ENCODE measurements at regions not wholly inside any gene's neighbourhood (a gene's known extent, or its start where the extent isn't known, plus 50 kb on each side); places are given as distances from the start of the nearest gene placed in this dataset.
"Not testable (repeated sequence)": the region's sequence is repeated elsewhere in the genome, so short reads cannot be mapped to it uniquely, and the experiment has no call there.

DNA sequence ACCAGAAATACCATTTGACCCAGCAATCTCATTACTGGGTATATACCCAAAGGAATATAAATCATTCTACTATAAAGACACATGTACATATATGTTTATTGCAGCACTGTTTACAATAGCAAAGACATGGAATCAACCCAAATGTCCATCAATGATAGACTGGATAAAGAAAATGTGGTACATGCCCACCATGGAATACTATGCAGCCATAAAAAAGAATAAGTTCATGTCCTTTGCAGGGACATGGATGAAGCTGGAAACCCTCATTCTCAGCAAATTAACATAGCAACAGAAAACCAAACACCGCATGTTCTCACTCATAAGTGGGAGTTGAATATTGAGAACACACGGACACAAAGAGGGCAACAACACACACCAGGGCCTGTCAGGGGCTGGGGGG is 193.6 kb upstream of the SLC7A11 start:
- H3K4me1 ChIP-seq; DNase-seq (ENCODE audit: low spot score in 2 of 2); H3K9me3 ChIP-seq; H3K4me3 ChIP-seq; in situ Hi-C loops (cut with MboI; ENCODE audit: low sequenced_read_pairs); H3K36me3 ChIP-seq (replicated peaks); H3K27me3 ChIP-seq (ENCODE audit: low read depth): not testable (repeated sequence)

DNA sequence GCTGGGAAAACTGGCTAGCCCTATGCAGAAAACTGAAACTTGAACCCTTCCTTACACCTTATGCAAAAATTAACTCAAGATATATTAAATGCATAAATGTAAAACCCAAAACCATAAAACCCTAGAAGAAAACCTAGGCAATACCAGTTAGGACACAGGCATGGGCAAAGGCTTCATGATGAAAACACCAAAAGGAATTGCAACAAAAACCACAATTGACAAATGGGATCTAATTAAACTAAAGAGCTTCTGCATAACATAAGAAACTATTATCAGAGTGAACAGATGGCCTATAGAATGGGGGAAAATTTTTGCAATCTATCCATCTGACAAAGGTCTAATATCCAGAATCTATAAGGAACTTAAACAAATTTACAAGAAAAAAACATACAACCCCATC is 192.9 kb upstream of the SLC7A11 start:
- H3K9me3 ChIP-seq; H3K36me3 ChIP-seq (replicated peaks); DNase-seq (ENCODE audit: low spot score in 2 of 2); H3K4me3 ChIP-seq; H3K27me3 ChIP-seq (ENCODE audit: low read depth); H3K4me1 ChIP-seq; in situ Hi-C loops (cut with MboI; ENCODE audit: low sequenced_read_pairs): not testable (repeated sequence)

DNA sequence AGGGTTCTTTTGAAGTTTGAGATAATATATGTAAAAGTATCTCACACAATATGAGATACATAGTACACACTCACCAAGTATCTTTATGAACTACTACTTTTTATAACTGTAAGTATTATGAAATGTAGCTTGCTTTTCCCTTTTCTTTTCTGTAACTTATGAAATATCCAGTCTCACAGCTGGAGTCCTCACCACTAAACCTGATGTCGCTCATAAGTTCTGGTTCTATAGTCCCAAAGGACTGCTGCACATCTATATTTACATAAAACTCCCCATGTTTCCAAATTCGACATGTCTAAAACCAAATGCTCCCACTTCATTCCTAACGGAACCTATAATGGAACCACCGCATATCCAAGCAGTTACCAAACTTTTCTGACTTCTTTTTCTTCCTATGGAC is 186.5 kb upstream of the SLC7A11 start:
- H3K27me3 ChIP-seq (ENCODE audit: low read depth), result no peaks in the 10 kb centered on the region
- H3K9me3 ChIP-seq, result no peaks in the 10 kb centered on the region
- no peaks in the 10 kb centered on the region for H3K4me1 ChIP-seq
- in situ Hi-C loops (cut with MboI; ENCODE audit: low sequenced_read_pairs), result no loop called here
- DNase-seq (ENCODE audit: low spot score in 2 of 2), result no peak
- no peaks in the 10 kb centered on the region for H3K36me3 ChIP-seq (replicated peaks)
- H3K4me3 ChIP-seq, result no peak overlapping the region

DNA sequence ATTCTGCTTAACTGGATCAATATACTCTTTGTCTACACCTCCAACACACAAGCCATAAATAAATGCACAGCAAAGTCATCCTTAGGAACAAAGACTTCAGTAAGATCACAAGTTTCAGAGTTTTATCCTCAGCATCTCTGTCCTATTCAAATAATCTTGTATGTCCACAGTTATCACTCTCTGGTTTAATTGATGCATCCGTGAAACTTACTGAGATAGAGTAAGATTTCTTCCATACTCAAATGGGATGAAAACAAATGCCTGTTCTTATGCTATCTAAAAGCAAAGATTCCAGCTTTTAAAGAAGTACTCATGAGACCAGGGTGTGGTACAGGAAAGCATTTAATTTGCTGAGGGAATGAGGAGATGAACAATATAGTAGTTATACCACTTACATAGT is 184.6 kb upstream of the SLC7A11 start:
- in situ Hi-C loops (cut with MboI; ENCODE audit: low sequenced_read_pairs), result no loop called here
- DNase-seq (ENCODE audit: low spot score in 2 of 2), result no peak
- Histone ChIP-seq H3K36me3 (replicated peaks) (no peaks in the 10 kb centered on the region), H3K4me1 (no peaks in the 10 kb centered on the region), H3K9me3 (no peaks in the 10 kb centered on the region), H3K27me3 (ENCODE audit: low read depth) (no peaks in the 10 kb centered on the region), H3K4me3 (no peak overlapping the region)

GRCh38 chr4:138420471-138420870 is 178.3 kb upstream of the SLC7A11 start:
- in situ Hi-C loops (cut with MboI; ENCODE audit: low sequenced_read_pairs), result no loop called here
- Histone ChIP-seq H3K36me3 (replicated peaks) (no peaks in the 10 kb centered on the region), H3K27me3 (ENCODE audit: low read depth) (no peaks in the 10 kb centered on the region), H3K9me3 (no peaks in the 10 kb centered on the region), H3K4me1 (peaks cover 9% of the 10 kb centered on the region), H3K4me3 (no peak overlapping the region)
- DNase-seq (ENCODE audit: low spot score in 2 of 2), result no peak

GRCh38 chr4:138414202-138414601 is 172.1 kb upstream of the SLC7A11 start:
- no peaks in the 10 kb centered on the region; the same call in 1 of the 2 replicates for H3K4me1 ChIP-seq
- H3K36me3 ChIP-seq (replicated peaks), result no peaks in the 10 kb centered on the region
- DNase-seq (ENCODE audit: low spot score in 2 of 2), result no peak
- in situ Hi-C loops (cut with MboI; ENCODE audit: low sequenced_read_pairs), result no loop called here
- H3K9me3 ChIP-seq, result no peaks in the 10 kb centered on the region
- no peaks in the 10 kb centered on the region for H3K27me3 ChIP-seq (ENCODE audit: low read depth)
- no peak overlapping the region for H3K4me3 ChIP-seq

DNA sequence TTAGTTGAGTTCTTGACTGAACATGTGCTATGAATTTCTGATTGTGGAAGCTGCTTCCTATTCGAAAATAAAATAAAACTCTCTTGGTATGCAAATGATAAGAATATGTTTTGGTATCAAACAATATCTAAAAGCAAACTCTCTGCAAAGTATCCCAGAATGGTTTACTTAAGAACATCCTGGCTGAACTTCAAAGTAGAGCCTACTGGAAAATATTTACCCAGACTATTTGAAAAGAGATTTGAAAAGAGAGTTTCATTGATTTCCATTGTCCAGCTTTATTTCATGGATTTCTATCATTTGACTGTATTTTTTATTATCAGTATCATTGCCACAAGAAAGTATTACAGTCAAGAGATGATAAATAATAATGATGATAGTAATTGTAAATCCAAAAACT is 171.1 kb upstream of the SLC7A11 start:
- no peaks in the 10 kb centered on the region for H3K4me1 ChIP-seq
- H3K4me3 ChIP-seq, result no peak overlapping the region
- no peaks in the 10 kb centered on the region for H3K27me3 ChIP-seq (ENCODE audit: low read depth)
- DNase-seq (ENCODE audit: low spot score in 2 of 2), result no peak
- in situ Hi-C loops (cut with MboI; ENCODE audit: low sequenced_read_pairs), result no loop called here
- no peaks in the 10 kb centered on the region for H3K36me3 ChIP-seq (replicated peaks)
- no peaks in the 10 kb centered on the region for H3K9me3 ChIP-seq

- DNase-seq (ENCODE audit: low spot score in 2 of 2), result no peak
- Histone ChIP-seq H3K27me3 (ENCODE audit: low read depth) (no peaks in the 10 kb centered on the region), H3K9me3 (no peaks in the 10 kb centered on the region), H3K36me3 (replicated peaks) (no peaks in the 10 kb centered on the region), H3K4me3 (no peak overlapping the region), H3K4me1 (no peaks in the 10 kb centered on the region)
- in situ Hi-C loops (cut with MboI; ENCODE audit: low sequenced_read_pairs), result no loop called here
These were observed 170.7 kb upstream of the SLC7A11 start for GRCh38 chr4:138412847-138413246.

GRCh38 chr4:138410266-138410665 is 168.1 kb upstream of the SLC7A11 start:
- H3K4me3 ChIP-seq, result no peak overlapping the region
- DNase-seq (ENCODE audit: low spot score in 2 of 2), result no peak
- in situ Hi-C loops (cut with MboI; ENCODE audit: low sequenced_read_pairs), result no loop called here

DNA sequence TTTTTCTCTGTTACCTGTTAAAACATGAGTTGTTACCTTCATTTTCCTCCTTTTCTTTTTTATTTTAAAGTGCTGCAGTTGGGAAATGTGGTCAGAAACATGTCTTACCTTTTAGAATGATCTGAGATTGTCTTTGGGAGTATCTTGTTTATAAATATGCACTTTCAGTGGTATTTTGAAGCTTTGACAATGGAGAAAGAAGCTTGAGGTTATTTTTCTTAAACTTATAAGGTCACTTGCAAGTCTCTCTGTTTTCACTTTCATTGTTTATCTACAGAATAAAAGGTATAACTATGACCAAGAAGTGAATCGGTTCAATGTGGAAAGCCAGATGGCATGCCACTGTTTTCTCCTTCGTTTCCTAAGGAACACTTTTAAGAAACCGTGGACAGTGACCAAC is 167.5 kb upstream of the SLC7A11 start:
- DNase-seq (ENCODE audit: low spot score in 2 of 2), result no peak
- no peaks in the 10 kb centered on the region for H3K4me1 ChIP-seq
- no peaks in the 10 kb centered on the region for H3K9me3 ChIP-seq
- H3K27me3 ChIP-seq (ENCODE audit: low read depth), result no peaks in the 10 kb centered on the region
- H3K36me3 ChIP-seq (replicated peaks), result no peaks in the 10 kb centered on the region
- no peak overlapping the region for H3K4me3 ChIP-seq
- in situ Hi-C loops (cut with MboI; ENCODE audit: low sequenced_read_pairs), result no loop called here

More at GRCh38 chr4:138410266-138410665, 168.1 kb upstream of the SLC7A11 start:
- H3K9me3 ChIP-seq, result no peaks in the 10 kb centered on the region
- no peaks in the 10 kb centered on the region for H3K27me3 ChIP-seq (ENCODE audit: low read depth)
- H3K36me3 ChIP-seq (replicated peaks), result no peaks in the 10 kb centered on the region
- no peaks in the 10 kb centered on the region for H3K4me1 ChIP-seq

DNA sequence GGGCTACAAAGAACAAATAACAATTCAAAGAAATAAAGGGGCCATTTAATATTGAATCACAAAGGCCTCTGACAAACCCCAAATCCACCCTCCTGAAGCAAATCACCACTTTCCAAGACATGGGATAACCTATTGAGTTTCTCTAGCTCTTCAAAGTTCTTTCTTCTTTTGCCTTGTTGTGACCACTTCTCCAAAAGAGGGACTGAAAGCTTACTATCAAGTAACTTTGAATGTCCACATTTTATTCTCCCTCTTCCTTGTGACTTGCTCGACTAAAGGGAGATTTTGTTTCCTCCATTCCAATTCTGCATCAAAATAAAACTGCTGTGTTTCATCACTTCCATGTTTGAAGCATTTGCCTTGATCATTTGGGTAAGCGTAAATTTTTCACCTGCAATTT is 166.6 kb upstream of the SLC7A11 start:
- in situ Hi-C loops (cut with MboI; ENCODE audit: low sequenced_read_pairs), result no loop called here
- H3K9me3 ChIP-seq, result no peaks in the 10 kb centered on the region

DNA sequence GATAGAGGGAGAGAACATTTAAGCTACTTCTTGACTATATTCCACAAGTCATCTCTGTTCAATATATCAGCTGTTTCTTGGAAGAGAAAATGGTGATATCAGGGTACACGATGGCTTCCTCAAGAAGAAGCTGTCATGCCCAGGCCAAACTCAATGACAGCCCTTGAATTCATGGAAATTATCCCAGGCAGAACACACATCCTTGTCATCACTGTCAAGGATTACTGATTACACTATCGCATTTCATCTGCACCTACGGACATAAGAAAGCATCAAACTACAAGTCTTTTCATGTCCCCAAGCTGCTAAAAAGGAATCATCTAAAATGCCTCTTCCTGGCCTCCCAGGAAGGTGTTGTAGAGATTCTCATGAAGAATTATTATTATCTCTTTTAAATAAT is 165.2 kb upstream of the SLC7A11 start:
- in situ Hi-C loops (cut with MboI; ENCODE audit: low sequenced_read_pairs), result no loop called here
- Histone ChIP-seq H3K4me3 (no peak overlapping the region), H3K9me3 (no peaks in the 10 kb centered on the region), H3K4me1 (no peaks in the 10 kb centered on the region), H3K36me3 (replicated peaks) (no peaks in the 10 kb centered on the region), H3K27me3 (ENCODE audit: low read depth) (no peaks in the 10 kb centered on the region)
- no peak for DNase-seq (ENCODE audit: low spot score in 2 of 2)

More for the DNA sequence above, 166.6 kb upstream of the SLC7A11 start:
- DNase-seq (ENCODE audit: low spot score in 2 of 2), result no peak
- H3K4me3 ChIP-seq, result no peak overlapping the region
- no peaks in the 10 kb centered on the region for H3K4me1 ChIP-seq
- no peaks in the 10 kb centered on the region for H3K27me3 ChIP-seq (ENCODE audit: low read depth)
- no peaks in the 10 kb centered on the region for H3K36me3 ChIP-seq (replicated peaks)

- H3K36me3 ChIP-seq (replicated peaks), result no peaks in the 10 kb centered on the region
- no peak overlapping the region for H3K4me3 ChIP-seq
- in situ Hi-C loops (cut with MboI; ENCODE audit: low sequenced_read_pairs), result no loop called here
- no peaks in the 10 kb centered on the region for H3K27me3 ChIP-seq (ENCODE audit: low read depth)
- DNase-seq (ENCODE audit: low spot score in 2 of 2), result no peak
- H3K4me1 ChIP-seq, result no peaks in the 10 kb centered on the region
- H3K9me3 ChIP-seq, result no peaks in the 10 kb centered on the region
These were observed 164.7 kb upstream of the SLC7A11 start for GRCh38 chr4:138406876-138407275.

DNA sequence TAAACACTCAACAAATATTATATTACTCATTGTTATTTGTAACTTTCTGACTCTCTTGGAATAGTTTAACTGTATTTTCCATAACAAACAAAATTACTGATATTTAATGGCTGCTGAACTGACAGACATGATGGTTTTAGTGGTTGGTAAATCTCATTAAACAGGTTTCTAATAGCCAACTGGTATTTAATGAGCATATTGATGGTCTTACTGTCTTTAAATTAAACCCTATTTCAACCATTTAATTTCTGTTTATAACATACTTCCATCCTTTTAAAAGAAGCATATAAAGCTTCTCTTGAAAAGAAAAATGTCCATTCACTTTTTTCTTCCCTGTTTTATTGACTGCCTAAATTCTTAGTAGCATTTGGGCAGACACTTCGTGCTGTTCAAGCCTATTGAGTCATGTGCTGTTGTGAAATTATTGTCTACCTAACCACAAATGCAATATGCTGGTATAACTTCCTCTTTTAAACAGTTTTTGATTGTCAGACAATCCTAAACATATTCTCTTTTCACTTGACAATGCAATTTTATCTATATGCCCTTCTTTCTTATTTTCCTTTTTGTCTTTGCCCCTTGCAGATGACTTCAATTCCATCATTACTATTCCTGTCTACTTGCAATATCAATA is 163.9 kb upstream of the SLC7A11 start:
- Histone ChIP-seq H3K4me1 (no peaks in the 10 kb centered on the region), H3K36me3 (replicated peaks) (no peaks in the 10 kb centered on the region), H3K27me3 (ENCODE audit: low read depth) (no peaks in the 10 kb centered on the region), H3K4me3 (no peak overlapping the region), H3K9me3 (no peaks in the 10 kb centered on the region)
- in situ Hi-C loops (cut with MboI; ENCODE audit: low sequenced_read_pairs), result no loop called here
- DNase-seq (ENCODE audit: low spot score in 2 of 2), result no peak

GRCh38 chr4:138405466-138405891 is 163.3 kb upstream of the SLC7A11 start:
- DNase-seq (ENCODE audit: low spot score in 2 of 2), result no peak
- in situ Hi-C loops (cut with MboI; ENCODE audit: low sequenced_read_pairs), result no loop called here
- H3K36me3 ChIP-seq (replicated peaks), result no peaks in the 10 kb centered on the region
- no peaks in the 10 kb centered on the region for H3K4me1 ChIP-seq
- H3K9me3 ChIP-seq, result no peaks in the 10 kb centered on the region
- no peaks in the 10 kb centered on the region for H3K27me3 ChIP-seq (ENCODE audit: low read depth)
- no peak overlapping the region for H3K4me3 ChIP-seq
